ENCODE measurements at regions not wholly inside any gene's neighbourhood (a gene's known extent, or its start where the extent isn't known, plus 50 kb on each side); places are given as distances from the start of the nearest gene placed in this dataset.

DNA sequence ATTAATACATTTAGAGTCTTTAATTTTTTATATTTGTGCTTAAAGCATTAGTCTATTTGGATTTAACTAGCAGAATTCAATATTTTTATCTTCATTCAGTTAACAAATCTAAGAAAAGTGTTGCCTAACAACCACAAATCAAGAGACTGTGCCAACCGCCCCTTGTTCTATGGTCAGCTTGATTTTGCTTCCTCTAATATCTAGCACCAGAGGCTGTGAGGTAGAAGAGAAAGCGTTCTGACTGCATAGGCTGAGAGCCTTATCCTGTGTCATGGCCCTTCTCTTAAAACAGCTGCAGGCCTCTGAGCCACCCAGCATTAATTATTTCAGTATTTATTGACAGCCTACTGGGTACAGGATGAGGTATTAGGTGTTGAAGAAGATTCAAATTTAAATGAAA lies 693.0 kb upstream of the CDH6 start:
- H2AFZ ChIP-seq (ENCODE audit: low read depth), result no peak overlapping the region
- no peaks in the 10 kb centered on the region for H3K36me3 ChIP-seq (replicated peaks in 1 of 2; ENCODE audit: control insufficient read depth in 1 of 2, insufficient read depth in 2 of 2, low read length in 1 of 2)
- ChIA-PET CTCF (no interaction called here), POLR2A (no interaction called here)
- no peak overlapping the region for H3K27ac ChIP-seq (ENCODE audit: low read depth in 2 of 2, low read length in 1 of 2)
- H3K79me2 ChIP-seq (ENCODE audit: insufficient read depth), result no peaks in the 10 kb centered on the region
- no peak overlapping the region for H3K4me3 ChIP-seq (ENCODE audit: low read depth in 2 of 2, low read length in 1 of 2)
- 45% methylated on average over 2 of the region's 2 CpGs for WGBS (ENCODE audit: low lambda C conversion rate)
- H3K4me1 ChIP-seq (ENCODE audit: control insufficient read depth in 1 of 2, insufficient read depth in 2 of 2, low read depth in 1 of 2, low read length in 1 of 2), result peaks cover 0 to 6% of the 10 kb centered on the region in 2 experiments; a peak in 1 of 4 replicates
- no peak for TF ChIP-seq EP300 (IDR thresholded peaks at IDR 0.05; ENCODE audit: borderline replicate concordance in 1 of 2, low read depth in 1 of 2, low read length in 1 of 2)
- TF ChIP-seq FOXJ3 (CRISPR knock-in tag; IDR thresholded peaks at IDR 0.05), result no peak
- no peak for TF ChIP-seq RFX5 (IDR thresholded peaks at IDR 0.05; ENCODE audit: low read length)
- no peak overlapping the region for H3K4me2 ChIP-seq
- H3F3A ChIP-seq (replicated peaks; ENCODE audit: insufficient read depth), result no peaks in the 10 kb centered on the region
- no peak overlapping the region for H3K9ac ChIP-seq
- no peaks in the 10 kb centered on the region for H4K20me1 ChIP-seq (ENCODE audit: insufficient read depth)
- H3K9me2 ChIP-seq, result no peaks in the 10 kb centered on the region
- no peaks in the 10 kb centered on the region; the same call in 1 of the 2 replicates for H3K27me3 ChIP-seq (ENCODE audit: insufficient read depth)
- DNase-seq, result no peak
- H3K9me3 ChIP-seq, result no peaks in the 10 kb centered on the region

DNA sequence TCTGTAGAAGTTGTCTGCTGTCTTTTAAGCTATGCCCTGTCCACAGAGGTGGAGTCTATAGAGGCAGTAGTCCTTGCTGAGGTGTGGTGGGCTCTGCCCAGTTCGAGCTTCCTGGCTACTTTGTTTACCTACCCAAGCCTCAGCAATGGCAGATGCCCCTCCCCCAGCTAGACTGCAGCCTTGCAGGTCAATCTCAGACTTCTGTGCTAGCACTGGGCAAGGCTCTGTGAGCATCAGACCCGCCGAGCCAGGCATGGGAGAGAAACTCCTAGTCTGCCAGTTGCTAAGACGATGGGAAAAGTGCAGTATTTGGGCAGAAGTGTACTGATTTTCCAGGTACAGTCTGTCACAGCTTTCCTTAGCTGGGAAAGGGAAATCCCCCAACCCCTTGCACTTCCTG lies 694.1 kb upstream of the CDH6 start:
- H4K20me1 ChIP-seq (ENCODE audit: insufficient read depth), result no peaks in the 10 kb centered on the region
- CTCF ChIA-PET, result no interaction called here
- no peak for DNase-seq
- H2AFZ ChIP-seq (ENCODE audit: low read depth), result no peak overlapping the region
- no peaks in the 10 kb centered on the region for H3K36me3 ChIP-seq (replicated peaks in 1 of 2; ENCODE audit: control insufficient read depth in 1 of 2, insufficient read depth in 2 of 2, low read length in 1 of 2)
- no peak overlapping the region for H3K4me2 ChIP-seq
- TF ChIP-seq, protein P1, sequence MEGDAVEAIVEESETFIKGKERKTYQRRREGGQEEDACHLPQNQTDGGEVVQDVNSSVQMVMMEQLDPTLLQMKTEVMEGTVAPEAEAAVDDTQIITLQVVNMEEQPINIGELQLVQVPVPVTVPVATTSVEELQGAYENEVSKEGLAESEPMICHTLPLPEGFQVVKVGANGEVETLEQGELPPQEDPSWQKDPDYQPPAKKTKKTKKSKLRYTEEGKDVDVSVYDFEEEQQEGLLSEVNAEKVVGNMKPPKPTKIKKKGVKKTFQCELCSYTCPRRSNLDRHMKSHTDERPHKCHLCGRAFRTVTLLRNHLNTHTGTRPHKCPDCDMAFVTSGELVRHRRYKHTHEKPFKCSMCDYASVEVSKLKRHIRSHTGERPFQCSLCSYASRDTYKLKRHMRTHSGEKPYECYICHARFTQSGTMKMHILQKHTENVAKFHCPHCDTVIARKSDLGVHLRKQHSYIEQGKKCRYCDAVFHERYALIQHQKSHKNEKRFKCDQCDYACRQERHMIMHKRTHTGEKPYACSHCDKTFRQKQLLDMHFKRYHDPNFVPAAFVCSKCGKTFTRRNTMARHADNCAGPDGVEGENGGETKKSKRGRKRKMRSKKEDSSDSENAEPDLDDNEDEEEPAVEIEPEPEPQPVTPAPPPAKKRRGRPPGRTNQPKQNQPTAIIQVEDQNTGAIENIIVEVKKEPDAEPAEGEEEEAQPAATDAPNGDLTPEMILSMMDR (IDR thresholded peaks at IDR 0.05), result no peak
- no peak for TF ChIP-seq GATA2 (CRISPR knock-in tag; IDR thresholded peaks at IDR 0.05)
- no peak for TF ChIP-seq GABPA (IDR thresholded peaks at IDR 0.05; ENCODE audit: low read depth)
- TF ChIP-seq, protein P2, sequence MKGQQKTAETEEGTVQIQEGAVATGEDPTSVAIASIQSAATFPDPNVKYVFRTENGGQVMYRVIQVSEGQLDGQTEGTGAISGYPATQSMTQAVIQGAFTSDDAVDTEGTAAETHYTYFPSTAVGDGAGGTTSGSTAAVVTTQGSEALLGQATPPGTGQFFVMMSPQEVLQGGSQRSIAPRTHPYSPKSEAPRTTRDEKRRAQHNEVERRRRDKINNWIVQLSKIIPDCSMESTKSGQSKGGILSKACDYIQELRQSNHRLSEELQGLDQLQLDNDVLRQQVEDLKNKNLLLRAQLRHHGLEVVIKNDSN (IDR thresholded peaks at IDR 0.05; ENCODE audit: borderline replicate concordance, low read depth), result no peak
- TF ChIP-seq, protein P3, sequence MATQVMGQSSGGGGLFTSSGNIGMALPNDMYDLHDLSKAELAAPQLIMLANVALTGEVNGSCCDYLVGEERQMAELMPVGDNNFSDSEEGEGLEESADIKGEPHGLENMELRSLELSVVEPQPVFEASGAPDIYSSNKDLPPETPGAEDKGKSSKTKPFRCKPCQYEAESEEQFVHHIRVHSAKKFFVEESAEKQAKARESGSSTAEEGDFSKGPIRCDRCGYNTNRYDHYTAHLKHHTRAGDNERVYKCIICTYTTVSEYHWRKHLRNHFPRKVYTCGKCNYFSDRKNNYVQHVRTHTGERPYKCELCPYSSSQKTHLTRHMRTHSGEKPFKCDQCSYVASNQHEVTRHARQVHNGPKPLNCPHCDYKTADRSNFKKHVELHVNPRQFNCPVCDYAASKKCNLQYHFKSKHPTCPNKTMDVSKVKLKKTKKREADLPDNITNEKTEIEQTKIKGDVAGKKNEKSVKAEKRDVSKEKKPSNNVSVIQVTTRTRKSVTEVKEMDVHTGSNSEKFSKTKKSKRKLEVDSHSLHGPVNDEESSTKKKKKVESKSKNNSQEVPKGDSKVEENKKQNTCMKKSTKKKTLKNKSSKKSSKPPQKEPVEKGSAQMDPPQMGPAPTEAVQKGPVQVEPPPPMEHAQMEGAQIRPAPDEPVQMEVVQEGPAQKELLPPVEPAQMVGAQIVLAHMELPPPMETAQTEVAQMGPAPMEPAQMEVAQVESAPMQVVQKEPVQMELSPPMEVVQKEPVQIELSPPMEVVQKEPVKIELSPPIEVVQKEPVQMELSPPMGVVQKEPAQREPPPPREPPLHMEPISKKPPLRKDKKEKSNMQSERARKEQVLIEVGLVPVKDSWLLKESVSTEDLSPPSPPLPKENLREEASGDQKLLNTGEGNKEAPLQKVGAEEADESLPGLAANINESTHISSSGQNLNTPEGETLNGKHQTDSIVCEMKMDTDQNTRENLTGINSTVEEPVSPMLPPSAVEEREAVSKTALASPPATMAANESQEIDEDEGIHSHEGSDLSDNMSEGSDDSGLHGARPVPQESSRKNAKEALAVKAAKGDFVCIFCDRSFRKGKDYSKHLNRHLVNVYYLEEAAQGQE (IDR thresholded peaks at IDR 0.05; ENCODE audit: low read depth, low read length), result no peak
- no peaks in the 10 kb centered on the region for H3K9me3 ChIP-seq
- H3K4me3 ChIP-seq (ENCODE audit: low read depth in 2 of 2, low read length in 1 of 2), result no peak overlapping the region
- no peaks in the 10 kb centered on the region; the same call in 1 of the 2 replicates for H3K27me3 ChIP-seq (ENCODE audit: insufficient read depth)
- no peak overlapping the region for H3K27ac ChIP-seq (ENCODE audit: low read depth in 2 of 2, low read length in 1 of 2)
- H3F3A ChIP-seq (replicated peaks; ENCODE audit: insufficient read depth), result no peaks in the 10 kb centered on the region
- POLR2A ChIA-PET, result no interaction called here
- 4% methylated on average over 4 of the region's 4 CpGs for WGBS (ENCODE audit: low lambda C conversion rate)
- H3K9ac ChIP-seq, result no peak overlapping the region
- H3K4me1 ChIP-seq (ENCODE audit: control insufficient read depth in 1 of 2, insufficient read depth in 2 of 2, low read depth in 1 of 2, low read length in 1 of 2), result no peaks in the 10 kb centered on the region
- no peaks in the 10 kb centered on the region for H3K79me2 ChIP-seq (ENCODE audit: insufficient read depth)
- no peaks in the 10 kb centered on the region for H3K9me2 ChIP-seq

All from SK-N-SH (cell line).